GM19043 (cell line): ENCODE measurements at regions not wholly inside any gene's neighbourhood (a gene's known extent, or its start where the extent isn't known, plus 50 kb on each side); places are given as distances from the start of the nearest gene placed in this dataset.
"Not testable (repeated sequence)": the region's sequence is repeated elsewhere in the genome, so short reads cannot be mapped to it uniquely, and the experiment has no call there.

Source experiments
- ATAC-seq: cut with Tn5 transposase; IDR thresholded peaks from one replicate; pipeline ENCODE4 v1.9.1; 2021; ENCODE audit warnings: low read depth; ENCODE audit not compliant: unreplicated experiment

DNA sequence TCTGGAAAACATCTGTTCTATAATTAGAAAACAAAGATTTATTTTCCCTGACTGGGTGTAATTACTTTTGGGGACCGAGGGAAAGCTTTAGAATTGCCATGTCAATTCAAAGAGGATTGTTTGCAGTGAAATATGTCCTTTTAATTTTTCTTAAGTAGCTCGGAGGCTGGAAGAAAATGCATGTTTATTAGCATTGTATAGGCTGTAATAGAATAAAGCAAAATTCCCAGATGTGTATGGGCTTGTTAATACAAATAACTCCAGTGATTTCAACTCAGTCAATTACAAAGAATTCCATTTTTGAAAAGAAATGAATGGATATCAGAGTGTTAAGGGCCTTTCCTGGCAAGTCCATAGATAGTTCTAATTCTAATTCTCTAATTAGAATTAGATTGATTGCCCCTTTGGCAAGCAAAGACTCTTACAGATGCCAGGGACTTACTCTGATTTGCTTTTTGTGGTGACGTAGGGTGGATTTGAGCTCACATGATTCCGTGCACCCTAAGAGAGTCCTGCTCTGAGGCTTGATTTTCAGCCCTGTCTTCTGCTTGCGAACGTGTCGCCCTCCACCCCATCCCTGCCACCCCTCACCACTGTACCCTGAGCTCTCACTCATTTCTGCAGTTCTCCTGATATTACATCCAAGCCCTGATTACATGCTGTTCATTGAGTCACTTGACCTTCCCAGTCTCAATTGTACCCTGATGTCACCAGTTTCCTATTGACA, 70.0 kb upstream of the FAM20A start:
- no peak for ATAC-seq

DNA sequence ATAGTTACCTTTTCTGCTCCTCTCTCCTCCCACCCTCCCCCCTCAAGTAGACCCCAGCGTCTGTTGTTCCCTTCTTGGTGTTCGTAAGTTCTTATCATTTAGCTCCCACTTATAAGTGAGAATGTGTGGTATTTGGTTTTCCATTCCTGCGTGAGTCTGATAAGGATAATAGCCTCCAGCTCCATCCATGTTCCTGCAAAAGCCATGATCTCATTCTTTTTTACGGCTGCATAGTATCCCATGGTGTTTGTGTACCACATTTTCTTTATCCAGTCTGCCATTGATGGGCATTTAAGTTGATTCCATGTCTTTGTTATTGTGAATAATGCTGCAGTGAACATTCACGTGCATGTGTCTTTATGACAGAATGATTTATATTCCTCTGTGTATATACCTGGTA, 65.3 kb upstream of the FAM20A start:
- ATAC-seq, result not testable (repeated sequence)

- ATAC-seq, result no peak
Observed at GRCh38 chr17:68665373-68665772, 64.2 kb upstream of the FAM20A start.

- no peak for ATAC-seq
Observed at GRCh38 chr17:68662479-68662878, 61.3 kb upstream of the FAM20A start.

GRCh38 chr17:68662037-68662432, 60.9 kb upstream of the FAM20A start:
- ATAC-seq, result no peak

DNA sequence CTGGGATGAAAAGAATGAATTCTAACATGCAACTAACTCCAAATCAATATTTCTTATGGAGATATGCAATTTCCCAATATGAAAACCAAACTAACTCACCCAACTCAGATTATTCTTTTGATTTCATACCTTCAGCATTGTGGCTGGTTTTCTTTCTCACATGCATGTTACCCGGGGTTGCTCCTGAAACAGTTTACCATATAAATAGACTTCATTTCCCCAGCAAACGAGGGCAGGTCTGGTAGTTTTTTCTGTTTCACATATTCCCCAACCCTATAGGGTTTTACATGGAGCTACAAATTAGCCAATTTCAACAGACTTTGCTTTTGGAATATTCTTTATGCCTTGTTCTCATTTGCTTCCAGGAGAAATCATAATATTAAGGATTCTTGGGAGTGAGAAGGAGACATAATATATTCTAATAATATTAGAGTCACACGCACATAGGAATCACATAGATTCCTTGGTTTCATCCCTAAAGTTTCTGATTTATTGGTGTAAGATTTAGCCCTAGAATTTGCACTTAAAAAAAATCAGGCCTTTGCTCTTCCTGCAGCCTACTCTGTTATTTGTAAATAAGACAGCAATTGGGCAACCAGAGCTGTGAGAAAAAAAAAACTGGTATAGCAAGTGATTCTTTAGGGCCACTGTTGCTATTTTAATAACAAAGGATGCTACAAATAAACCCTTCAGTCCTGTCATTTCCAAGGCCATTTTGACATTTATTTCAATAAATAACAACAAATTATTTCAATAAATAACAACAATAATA, 60.3 kb upstream of the FAM20A start:
- ATAC-seq, result no peak

- ATAC-seq, result no peak
Observed at GRCh38 chr17:68660302-68660701, 59.1 kb upstream of the FAM20A start.

DNA sequence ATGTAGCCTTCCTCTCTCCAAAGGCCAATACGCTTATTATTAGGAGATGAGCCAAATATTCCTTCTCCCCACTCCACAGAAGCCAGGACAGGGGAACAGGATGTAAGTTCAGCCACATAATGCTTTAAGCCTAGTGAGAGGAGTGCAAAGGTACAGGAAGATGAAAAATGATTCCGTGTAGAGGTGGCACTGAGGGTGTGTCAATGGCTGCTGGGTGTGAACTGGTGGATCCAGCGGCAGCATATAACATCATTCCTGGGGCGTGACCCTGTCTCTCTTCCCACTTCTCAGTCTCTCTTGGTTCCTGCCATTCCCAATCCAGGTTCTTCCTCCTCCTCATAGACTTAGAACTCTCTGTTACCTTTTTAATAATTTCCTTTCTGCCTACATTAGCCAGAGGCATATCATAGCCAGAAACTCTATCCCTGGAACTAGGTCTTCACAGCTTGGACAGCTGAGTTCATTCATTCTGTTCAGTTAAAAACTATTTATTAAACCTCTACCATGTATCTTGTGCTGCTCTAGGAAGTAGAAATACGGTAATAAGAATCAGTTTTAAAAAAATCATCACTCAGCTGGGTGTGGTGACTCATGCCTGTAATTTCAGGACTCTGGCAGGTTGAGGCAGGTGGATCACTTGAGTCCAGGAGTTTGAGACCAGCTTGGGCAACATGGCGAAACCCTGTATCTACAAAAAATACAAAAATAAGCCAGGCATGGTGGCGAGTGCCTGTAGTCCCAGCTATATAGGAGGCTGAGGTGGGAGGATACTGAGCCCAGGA, 58.0 kb upstream of the FAM20A start:
- no peak for ATAC-seq

DNA sequence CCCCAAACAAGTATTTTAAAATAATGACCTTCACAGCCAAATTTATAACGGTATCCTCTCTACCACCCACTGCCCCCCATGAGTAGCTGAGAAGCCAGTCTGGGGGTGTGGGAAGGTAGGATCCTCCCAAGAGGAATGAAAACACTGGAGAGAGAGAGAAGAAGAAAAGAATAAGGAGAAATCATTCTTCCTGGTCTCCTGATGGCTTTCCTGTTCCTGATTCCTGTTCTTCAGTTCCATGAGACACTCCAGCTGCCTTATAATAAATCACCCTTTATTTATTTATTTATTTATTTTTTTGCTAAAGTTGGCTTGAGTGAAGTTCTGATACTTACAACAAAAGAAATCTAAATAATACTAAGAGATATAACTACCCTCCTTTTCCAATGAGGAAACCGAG, 56.4 kb upstream of the FAM20A start:
- ATAC-seq, result no peak

DNA sequence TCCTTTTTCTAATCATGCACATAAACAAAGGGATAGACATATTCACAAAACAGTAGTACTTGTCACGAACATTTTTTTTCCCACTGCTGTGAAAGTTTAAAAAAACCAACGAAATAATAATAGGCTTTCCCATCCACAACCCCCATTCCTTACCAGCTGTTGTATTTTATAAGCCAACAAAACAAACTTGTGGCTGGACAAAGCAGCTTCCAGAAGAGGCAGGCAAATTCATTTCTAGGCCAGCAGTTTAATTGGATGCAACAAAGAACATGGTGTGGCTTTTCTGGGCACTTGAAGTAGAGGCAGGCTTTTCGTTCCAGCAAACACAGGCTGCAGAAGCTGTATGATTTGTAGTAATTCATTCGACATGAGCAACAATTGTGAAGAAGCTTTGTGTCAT, 56.0 kb upstream of the FAM20A start:
- no peak for ATAC-seq

DNA sequence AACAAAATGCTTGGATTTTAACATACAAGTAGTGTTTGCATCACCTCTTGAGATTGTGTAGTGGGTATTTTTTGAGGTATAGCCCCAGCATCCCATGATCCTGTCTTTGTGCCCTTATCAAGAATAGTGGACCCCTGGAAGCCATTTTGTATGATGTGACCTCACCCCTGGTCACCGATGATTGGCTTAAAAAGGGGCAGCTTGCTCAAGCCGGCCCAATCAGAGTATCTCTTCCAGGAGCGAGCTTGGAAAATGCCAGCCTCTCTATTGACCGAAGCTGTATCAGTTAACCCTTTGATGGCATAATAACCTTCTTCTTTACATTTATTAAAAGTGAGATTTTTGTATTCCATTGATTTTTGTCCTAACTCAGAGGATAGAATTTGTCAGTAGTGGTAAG, 55.5 kb upstream of the FAM20A start:
- ATAC-seq, result no peak
